ENCODE measurements at regions not wholly inside any gene's neighbourhood (a gene's known extent, or its start where the extent isn't known, plus 50 kb on each side); places are given as distances from the start of the nearest gene placed in this dataset.

GRCh38 chr18:70826571-70826970, 537.7 kb downstream of the SOCS6 start:
- POLR2A ChIA-PET = no interaction called here
- no peak overlapping the region for H3K4me3 ChIP-seq
- FAIRE-seq = no peak
- ATAC-seq = no peak
- H3K4me1 ChIP-seq = no peaks in the 10 kb centered on the region
- no peak for DNase-seq (ENCODE audit: low read depth in 1 of 2, low spot score in 1 of 2)
- no peak for TF ChIP-seq USF2 (IDR thresholded peaks at IDR 0.05)
- no peak for TF ChIP-seq RARB (CRISPR knock-in tag; IDR thresholded peaks at IDR 0.05)
- no peak for TF ChIP-seq MAFK (IDR thresholded peaks at IDR 0.05; ENCODE audit: partially characterized antibody)
- no peak for TF ChIP-seq CHD2 (IDR thresholded peaks at IDR 0.05; ENCODE audit: low read length, partially characterized antibody)
- no peak for TF ChIP-seq JUNB (IDR thresholded peaks at IDR 0.05)
- TF ChIP-seq JUN (IDR thresholded peaks at IDR 0.05) = no peak
- TF ChIP-seq EHMT2 (IDR thresholded peaks at IDR 0.05; ENCODE audit: low read depth) = no peak
- no peaks in the 10 kb centered on the region for H3K9me3 ChIP-seq
- CTCF ChIA-PET = no interaction called here
- H3K27ac ChIP-seq = no peak overlapping the region
- H3K4me2 ChIP-seq = no peak overlapping the region
- 26% methylated on average over 2 of the region's 2 CpGs for WGBS (ENCODE audit: missing lambda C conversion rate)

GRCh38 chr18:70822691-70823090, 533.8 kb downstream of the SOCS6 start:
- ChIA-PET POLR2A (no interaction called here), CTCF (no interaction called here)
- Histone ChIP-seq H3K27ac (no peak overlapping the region), H3K9me3 (no peaks in the 10 kb centered on the region), H3K4me2 (no peak overlapping the region), H3K4me3 (no peak overlapping the region), H3K4me1 (no peaks in the 10 kb centered on the region)
- WGBS (ENCODE audit: missing lambda C conversion rate) = 9% methylated on average over 3 of the region's 3 CpGs
- TF ChIP-seq KDM1A (IDR thresholded peaks at IDR 0.05; ENCODE audit: low read depth) (no peak), NPAS2 (CRISPR knock-in tag; IDR thresholded peaks at IDR 0.05; ENCODE audit: borderline replicate concordance) (no peak), RNF2 (IDR thresholded peaks at IDR 0.05; ENCODE audit: borderline replicate concordance, low read depth) (no peak), CTCF (IDR thresholded peaks at IDR 0.05) (no peak), TFCP2L1 (CRISPR knock-in tag; IDR thresholded peaks at IDR 0.05) (no peak), HOXB5 (CRISPR knock-in tag; IDR thresholded peaks at IDR 0.05) (no peak)
- ATAC-seq (no peak), DNase-seq (ENCODE audit: low read depth in 1 of 2, low spot score in 1 of 2) (no peak), FAIRE-seq (no peak)

GRCh38 chr18:70822117-70822516, 533.3 kb downstream of the SOCS6 start:
- POLR2A ChIA-PET = no interaction called here
- H3K4me2 ChIP-seq = no peak overlapping the region
- H3K4me1 ChIP-seq = no peaks in the 10 kb centered on the region
- H3K4me3 ChIP-seq = no peak overlapping the region
- no peak for FAIRE-seq
- TF ChIP-seq EHMT2 (IDR thresholded peaks at IDR 0.05; ENCODE audit: low read depth) (no peak), FOXS1 (CRISPR knock-in tag; IDR thresholded peaks at IDR 0.05) (no peak), JUNB (IDR thresholded peaks at IDR 0.05) (no peak), GATA3 (IDR thresholded peaks at IDR 0.05; ENCODE audit: borderline replicate concordance) (no peak), NPAS2 (CRISPR knock-in tag; IDR thresholded peaks at IDR 0.05; ENCODE audit: borderline replicate concordance) (no peak), ZFP36 (IDR thresholded peaks at IDR 0.05; ENCODE audit: borderline replicate concordance, partially characterized antibody) (no peak), EP300 (IDR thresholded peaks at IDR 0.05) (no peak), CEBPB (IDR thresholded peaks at IDR 0.05) (no peak), MAX (IDR thresholded peaks at IDR 0.05) (no peak), REST (IDR thresholded peaks at IDR 0.05) (no peak), POLR2A (IDR thresholded peaks at IDR 0.05; ENCODE audit: low read length) (no peak), TFCP2L1 (CRISPR knock-in tag; IDR thresholded peaks at IDR 0.05) (no peak), CBX2 (IDR thresholded peaks at IDR 0.05; ENCODE audit: borderline replicate concordance, low read depth) (no peak), POLR2AphosphoS2 (conservative IDR thresholded peaks at IDR 0.05; ENCODE audit: low read length) (no peak), FOSB (CRISPR knock-in tag; IDR thresholded peaks at IDR 0.05) (no peak), EHF (CRISPR knock-in tag; IDR thresholded peaks at IDR 0.05) (no peak), RAD21 (conservative IDR thresholded peaks at IDR 0.05 in 1 of 2, IDR thresholded peaks at IDR 0.05 in 1 of 2) (no peak), ZNF302 (CRISPR knock-in tag; IDR thresholded peaks at IDR 0.05) (no peak), MYC (IDR thresholded peaks at IDR 0.05; ENCODE audit: borderline replicate concordance, low read length) (no peak), SREBF2 (IDR thresholded peaks at IDR 0.05) (no peak)
- ATAC-seq = no peak
- 0% methylated on average over 3 of the region's 3 CpGs for WGBS (ENCODE audit: missing lambda C conversion rate)
- H3K9me3 ChIP-seq = no peaks in the 10 kb centered on the region
- CTCF ChIA-PET = no interaction called here
- no peak overlapping the region for H3K27ac ChIP-seq
- DNase-seq (ENCODE audit: low read depth in 1 of 2, low spot score in 1 of 2) = no peak
